ENCODE measurements at regions not wholly inside any gene's neighbourhood (a gene's known extent, or its start where the extent isn't known, plus 50 kb on each side); places are given as distances from the start of the nearest gene placed in this dataset.

GRCh38 chr5:98060148-98060547 lies 713.3 kb upstream of the RGMB start:
- ATAC-seq (no peak), DNase-seq (ENCODE audit: low spot score) (no peak)
- POLR2A ChIA-PET = no interaction called here
- H3K36me3 Mint-ChIP-seq = no peaks in the 10 kb centered on the region
- no peak overlapping the region for H3K4me3 Mint-ChIP-seq
- TF ChIP-seq ZBTB43 (CRISPR knock-in tag; IDR thresholded peaks at IDR 0.05) (no peak), SMAD4 (CRISPR knock-in tag; IDR thresholded peaks at IDR 0.05) (no peak), ZNF263 (CRISPR knock-in tag; IDR thresholded peaks at IDR 0.05; ENCODE audit: low read depth) (no peak), USF2 (CRISPR knock-in tag; IDR thresholded peaks at IDR 0.05) (no peak), ATF1 (CRISPR knock-in tag; IDR thresholded peaks at IDR 0.05) (no peak), NFE2L1 (CRISPR knock-in tag; IDR thresholded peaks at IDR 0.05) (no peak), STAT6 (CRISPR knock-in tag; conservative IDR thresholded peaks at IDR 0.05; ENCODE audit: low read depth) (no peak), NR3C1 (CRISPR knock-in tag; conservative IDR thresholded peaks at IDR 0.05; ENCODE audit: low read depth) (no peak), OVOL2 (CRISPR knock-in tag; IDR thresholded peaks at IDR 0.05; ENCODE audit: borderline replicate concordance) (no peak), ZNF423 (CRISPR knock-in tag; IDR thresholded peaks at IDR 0.05) (no peak), FOXP1 (CRISPR knock-in tag; IDR thresholded peaks at IDR 0.05; ENCODE audit: borderline replicate concordance) (no peak), E2F4 (CRISPR knock-in tag; IDR thresholded peaks at IDR 0.05; ENCODE audit: borderline replicate concordance, low read depth) (no peak)
- CTCF ChIA-PET = interaction anchor here (0.5 kb wide), 1 partner anchor 746 kb away, joined by 3 read pairs; no protein-coding TSS in a partner anchor
- H3K4me1 Mint-ChIP-seq = no peaks in the 10 kb centered on the region
- H3K9me3 Mint-ChIP-seq = no peaks in the 10 kb centered on the region
- H3K27me3 Mint-ChIP-seq (ENCODE audit: low read depth) = no peaks in the 10 kb centered on the region
- no peak overlapping the region for H3K27ac Mint-ChIP-seq

- Mint-ChIP-seq H3K4me1 (peaks cover 5% of the 10 kb centered on the region; the same call in 1 of the 2 replicates), H3K27ac (no peak overlapping the region), H3K4me3 (no peak overlapping the region), H3K27me3 (ENCODE audit: low read depth) (no peaks in the 10 kb centered on the region; the same call in 1 of the 2 replicates), H3K36me3 (no peaks in the 10 kb centered on the region), H3K9me3 (no peaks in the 10 kb centered on the region)
- TF ChIP-seq IRF1 (CRISPR knock-in tag; IDR thresholded peaks at IDR 0.05) = no peak
- no peak for TF ChIP-seq PRRX2 (CRISPR knock-in tag; IDR thresholded peaks at IDR 0.05)
- no peak for TF ChIP-seq ESRRA (CRISPR knock-in tag; IDR thresholded peaks at IDR 0.05; ENCODE audit: borderline replicate concordance)
- TF ChIP-seq E2F1 (CRISPR knock-in tag; IDR thresholded peaks at IDR 0.05) = no peak
- DNase-seq (ENCODE audit: low spot score) (no peak), ATAC-seq (no peak)
- ChIA-PET POLR2A (no interaction called here), CTCF (no interaction called here)
These were observed 709.3 kb upstream of the RGMB start for GRCh38 chr5:98064118-98064685.

Measured in WTC11 (cell line).